Limb (tissue), 2 donors: ENCODE measurements at regions not wholly inside any gene's neighbourhood (a gene's known extent, or its start where the extent isn't known, plus 50 kb on each side); places are given as distances from the start of the nearest gene placed in this dataset.
A peak's percentile ranks its signal among the peaks of the same experiment; 100 is the strongest.

Source experiments
- DNase-seq, 2 donors: peaks; one replicate each; pipeline ENCODE4 v3.0.0-alpha.2; 2016; ENCODE audit errors: extremely low spot score in 2 of 2

DNA sequence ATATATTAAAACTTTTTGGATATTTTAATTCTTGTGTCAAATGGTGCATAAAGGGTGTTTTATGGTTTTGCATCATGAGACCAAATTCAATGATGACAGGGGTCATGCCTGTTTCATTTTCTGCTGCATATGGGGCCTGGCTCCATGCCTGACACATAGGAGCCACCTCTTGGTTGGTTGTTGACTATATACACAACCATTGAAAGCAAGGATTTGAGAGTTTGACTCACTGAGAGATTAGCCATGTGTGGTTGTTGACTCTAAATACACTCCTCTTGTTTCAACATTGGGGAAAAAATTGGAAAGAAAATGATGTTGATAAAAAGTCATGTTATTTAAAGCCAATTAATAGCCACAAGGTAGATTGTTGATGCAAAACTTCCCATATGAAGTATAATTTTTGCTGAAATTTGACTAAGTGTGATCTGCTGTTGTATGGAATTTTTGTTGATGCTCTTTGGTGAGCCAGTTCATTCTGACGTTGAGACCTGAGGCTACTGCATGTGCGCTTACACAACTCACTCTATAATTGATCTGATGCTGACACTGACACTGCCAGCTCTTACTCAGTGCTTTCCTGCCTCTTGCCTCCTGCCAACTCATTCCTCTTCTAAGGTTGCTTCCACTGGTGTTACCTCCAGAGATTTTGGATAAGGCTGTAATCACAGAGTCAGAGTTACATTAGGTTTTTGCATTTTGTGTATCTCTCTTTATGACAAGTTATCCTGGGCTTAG lies 446.2 kb upstream of the SLC14A2 start:
- DNase-seq = no peak

DNA sequence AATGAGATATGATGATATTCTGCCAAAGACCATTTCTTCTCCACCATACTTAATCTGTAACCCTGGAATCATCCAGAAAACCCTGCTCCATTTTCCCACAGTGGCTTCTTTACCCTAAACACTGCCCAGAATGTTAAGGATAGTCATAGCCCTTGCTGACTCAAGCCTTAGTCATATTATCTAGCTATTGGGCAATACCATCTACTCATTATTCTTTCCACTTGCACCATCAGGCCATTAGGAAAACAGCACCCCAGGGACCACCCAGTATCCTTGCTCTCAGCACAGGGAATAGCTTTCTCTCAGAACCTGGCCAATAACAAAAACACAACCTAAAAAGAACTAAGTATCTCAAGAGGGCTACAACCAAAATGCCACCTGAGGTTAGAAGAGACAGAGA lies 445.7 kb upstream of the SLC14A2 start:
- no peak for DNase-seq

DNA sequence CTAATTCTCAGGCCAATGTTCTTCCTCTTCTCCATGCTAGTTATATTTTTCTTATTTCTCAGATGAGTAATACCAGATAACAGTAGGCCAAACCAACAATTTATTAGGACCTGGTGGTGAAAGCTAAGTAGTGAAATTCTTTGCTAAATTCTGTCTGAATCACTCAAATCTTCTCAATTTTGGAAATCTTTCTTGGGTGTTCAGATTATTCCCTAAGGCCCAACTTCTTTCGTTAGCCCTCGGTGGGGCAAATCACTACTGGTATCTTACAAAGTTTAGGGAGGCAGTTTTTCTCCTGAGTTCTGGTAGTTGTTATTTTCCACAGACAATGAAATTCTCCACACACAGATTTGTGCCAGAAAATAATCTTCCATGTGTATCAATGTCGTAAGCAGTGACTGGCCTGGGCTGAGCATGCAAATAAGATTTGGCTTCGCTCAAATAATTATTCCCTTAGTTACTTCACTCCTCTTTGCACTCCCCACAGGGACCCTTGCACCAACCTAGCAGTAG lies 443.5 kb upstream of the SLC14A2 start:
- no peak for DNase-seq

DNA sequence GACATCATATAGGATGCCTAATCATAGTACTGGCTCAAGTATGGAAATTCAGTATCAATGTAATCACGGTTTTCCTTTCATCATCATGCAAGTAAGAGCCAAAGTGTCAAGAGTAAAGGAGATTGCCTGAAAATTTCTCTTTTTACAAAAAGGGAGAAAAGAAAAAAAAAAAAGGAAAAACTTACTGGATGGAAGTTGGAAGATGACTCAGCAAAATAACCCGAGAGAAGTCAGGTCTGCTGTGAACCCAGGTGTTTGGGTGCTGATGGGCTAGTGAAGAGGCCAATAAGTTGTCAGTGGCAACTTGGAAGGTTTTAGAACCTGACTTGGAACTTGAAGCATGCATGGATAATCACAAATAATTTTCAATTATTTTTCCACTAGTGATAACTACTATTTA lies 441.9 kb upstream of the SLC14A2 start:
- DNase-seq = no peak

DNA sequence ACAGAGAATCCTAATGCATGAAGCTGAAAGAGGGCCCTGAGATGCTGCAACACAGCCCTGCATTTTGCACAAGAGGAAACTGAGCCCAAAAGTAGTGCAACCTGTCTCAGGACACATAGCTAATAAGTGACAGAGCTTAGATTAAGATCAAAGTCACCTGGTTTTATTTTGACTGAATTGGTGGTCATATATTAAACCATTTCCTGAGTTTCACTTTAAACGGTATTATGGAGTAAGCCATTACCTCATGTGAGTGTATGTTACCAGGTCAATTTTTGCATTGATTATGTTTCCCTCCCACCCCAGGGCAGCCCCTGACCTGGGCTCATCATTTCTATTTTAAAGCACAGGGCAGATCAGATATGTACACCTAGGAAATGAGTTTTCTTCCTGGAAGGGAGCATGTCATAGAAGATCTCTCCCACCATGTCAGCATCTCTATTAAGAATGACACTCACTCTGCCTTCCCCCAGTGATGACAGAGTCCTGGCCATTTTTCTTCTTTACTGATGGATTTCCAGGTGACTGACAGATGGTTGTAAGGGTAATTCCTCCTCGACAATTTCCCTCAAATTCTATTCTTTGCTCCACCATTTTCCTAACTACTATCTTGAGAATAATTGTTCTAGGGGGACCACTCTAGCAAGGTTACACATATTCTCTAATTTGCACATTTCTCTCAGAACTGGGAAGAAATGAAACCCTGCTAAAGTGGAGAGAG lies 441.3 kb upstream of the SLC14A2 start:
- no peak for DNase-seq

DNA sequence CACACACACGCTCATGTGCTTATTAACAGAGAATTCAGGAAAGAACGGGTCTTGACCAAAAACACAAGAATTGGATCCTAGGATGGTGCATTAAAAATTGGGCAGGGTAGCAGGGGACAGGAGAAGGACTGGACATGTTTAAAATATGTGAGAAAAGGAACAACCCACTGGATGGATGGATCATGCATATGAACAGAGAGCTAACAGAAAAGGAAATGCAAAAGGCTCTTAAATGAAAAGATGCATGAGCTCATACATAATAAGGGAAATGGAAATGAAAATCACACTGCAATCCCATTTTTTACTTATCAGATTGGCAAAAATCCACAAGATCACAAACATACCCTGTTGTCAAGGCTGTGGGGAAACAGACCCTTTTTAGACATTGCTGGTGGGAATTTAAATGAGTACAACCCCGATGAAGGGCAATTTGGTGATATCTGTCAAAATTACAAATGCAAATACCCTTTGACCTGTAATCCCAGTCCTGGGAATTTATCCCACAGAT lies 440.6 kb upstream of the SLC14A2 start:
- DNase-seq = no peak

DNA sequence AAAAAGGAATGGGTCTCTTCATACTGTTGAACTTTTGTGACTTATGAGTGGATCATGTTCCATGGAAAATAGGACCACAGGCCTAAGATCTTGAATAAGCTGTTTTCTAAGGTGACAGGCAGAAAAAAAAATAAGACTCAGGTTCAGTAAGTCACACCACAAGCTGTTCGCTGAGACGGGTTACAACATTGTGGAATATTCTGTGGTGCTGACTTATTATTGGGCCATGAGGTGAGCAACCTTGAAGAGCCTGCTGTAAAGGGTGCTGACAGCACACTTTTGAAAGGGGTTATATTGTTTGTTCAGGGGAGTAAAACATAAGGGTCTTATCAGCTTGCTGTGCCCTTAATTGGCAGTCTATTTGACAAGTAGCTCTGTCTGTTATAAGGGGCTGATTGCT lies 439.8 kb upstream of the SLC14A2 start:
- DNase-seq = no peak

DNA sequence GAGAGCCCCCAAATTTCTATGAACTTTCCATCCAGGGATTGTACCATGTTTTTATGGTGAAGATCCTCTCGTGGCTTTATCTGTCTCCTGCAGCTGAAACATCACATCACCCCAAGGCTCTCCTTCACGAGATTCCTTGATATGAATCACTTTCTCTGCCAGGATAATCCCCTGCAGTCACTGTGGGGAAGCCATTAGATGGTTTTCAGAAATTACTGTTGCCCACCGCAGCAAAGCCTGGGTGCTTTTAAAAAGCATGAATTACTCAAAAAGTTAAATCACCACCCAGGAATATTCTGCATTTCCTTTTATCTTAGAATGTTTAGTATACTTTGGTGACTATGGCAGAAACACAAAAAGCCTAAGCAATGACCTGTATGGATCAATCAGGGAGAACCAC lies 428.4 kb upstream of the SLC14A2 start:
- no peak for DNase-seq

DNA sequence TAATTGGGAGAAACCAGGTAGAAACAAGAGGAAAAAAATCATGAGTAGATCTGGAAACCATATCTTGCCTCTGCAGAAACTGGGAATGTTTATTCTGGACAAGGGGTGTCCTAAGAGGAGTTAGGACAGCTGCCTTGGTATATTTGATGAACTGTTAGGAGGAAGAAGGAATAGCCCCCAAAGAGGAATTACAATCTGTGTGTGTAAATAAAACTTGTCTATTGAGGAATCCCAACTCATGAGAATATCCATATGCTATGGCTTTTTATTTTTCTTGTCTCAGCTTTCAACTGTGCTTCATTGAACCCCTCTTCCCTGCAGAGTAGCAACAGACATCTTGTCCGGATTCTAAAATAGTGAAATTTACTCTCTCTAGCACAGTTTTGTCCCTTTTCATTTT lies 423.5 kb upstream of the SLC14A2 start:
- no peak for DNase-seq

DNA sequence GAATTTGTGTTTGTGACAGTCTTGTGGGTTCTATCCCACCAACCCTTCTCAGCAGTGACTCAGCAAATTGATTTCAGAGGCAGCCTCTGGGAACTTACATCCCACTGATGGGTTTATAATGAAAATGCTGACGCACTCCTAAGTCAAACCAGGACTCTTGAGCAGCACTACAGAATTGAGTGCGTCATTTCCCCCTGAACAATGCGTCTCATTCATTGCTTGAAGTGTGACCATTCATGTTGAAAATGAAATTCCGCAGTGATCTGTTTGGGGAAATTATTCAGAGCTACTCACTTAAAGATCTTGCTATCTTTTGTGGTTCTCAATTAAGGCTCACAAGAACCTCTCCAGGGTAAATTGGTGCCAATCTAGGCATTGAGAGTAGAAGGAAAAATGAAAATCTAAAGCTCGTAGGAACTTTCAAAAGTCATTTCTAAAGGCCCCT lies 417.7 kb upstream of the SLC14A2 start:
- DNase-seq = no peak

DNA sequence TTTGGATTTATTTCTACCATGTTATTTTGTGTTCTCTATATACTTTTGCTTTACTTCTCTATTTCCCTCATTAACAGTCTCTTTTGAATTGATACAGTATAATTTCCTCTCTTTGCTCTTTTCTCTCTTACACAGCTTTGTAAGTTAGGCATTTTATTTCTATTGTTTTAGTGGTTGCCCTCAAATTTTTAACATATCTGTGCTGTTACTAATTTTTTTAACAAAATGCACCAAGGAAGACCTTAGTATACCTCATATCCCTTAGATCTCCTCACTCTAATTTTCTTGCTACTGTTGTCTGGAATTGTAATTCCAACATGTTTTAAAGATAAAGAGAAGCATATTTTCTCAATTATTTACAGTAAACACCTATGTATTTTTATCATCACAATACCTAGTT lies 416.8 kb upstream of the SLC14A2 start:
- no peak for DNase-seq

DNA sequence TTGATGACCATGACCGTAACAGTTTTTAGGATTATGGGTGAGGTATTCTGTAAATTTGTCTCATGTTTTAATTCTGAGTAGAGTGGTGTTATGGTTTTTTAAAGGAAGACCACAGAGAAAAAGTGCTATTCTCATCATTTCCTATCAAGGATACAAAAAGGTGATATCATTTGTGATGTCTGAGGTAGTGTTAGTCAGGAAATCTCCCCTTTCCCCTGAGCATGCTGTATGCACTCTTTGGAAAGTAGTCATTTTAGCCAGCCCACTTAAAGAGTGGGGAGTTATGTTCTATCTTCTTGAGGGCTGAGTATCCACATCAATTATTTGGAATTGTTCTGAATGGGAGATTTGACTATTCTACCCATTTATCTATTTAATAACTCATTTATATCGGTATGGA lies 414.2 kb upstream of the SLC14A2 start:
- no peak for DNase-seq

DNA sequence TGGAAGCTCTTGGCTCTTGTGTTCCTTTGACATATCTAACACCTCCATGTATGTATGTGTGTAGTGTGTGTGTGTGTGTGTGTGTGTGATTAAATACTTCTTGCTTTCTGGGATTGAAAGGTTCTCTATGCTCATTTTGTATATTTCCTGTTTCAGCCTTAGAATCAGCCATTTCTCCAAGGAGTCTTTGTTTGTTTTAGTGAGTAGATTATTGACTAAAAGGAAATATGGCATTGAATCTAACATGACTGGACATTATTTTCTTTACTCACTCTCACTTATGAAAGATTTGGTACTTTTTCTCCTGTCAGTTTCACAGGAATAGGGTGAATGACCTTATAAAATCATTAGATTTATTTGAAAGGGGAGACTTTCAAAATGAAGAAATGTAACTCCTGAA lies 413.8 kb upstream of the SLC14A2 start:
- no peak for DNase-seq

DNA sequence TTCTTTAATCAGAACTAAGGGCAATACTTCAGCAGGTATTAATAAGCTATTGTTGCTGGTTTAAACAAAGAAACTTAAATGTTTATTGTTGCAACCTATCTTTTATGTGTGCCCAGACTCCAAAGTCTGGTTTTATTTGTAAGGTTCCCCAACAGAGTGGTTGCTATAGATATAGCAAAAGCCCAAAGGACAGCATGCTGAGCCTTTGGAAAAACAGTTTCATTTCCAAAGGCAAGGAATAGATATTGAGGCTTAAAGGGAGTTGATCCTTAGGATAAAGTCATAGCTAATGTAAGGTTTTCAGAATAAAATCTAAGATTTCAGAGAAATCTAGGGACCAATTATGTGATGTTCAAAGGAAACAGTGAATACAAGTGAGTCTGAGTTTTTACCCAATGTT lies 413.2 kb upstream of the SLC14A2 start:
- DNase-seq = no peak

DNA sequence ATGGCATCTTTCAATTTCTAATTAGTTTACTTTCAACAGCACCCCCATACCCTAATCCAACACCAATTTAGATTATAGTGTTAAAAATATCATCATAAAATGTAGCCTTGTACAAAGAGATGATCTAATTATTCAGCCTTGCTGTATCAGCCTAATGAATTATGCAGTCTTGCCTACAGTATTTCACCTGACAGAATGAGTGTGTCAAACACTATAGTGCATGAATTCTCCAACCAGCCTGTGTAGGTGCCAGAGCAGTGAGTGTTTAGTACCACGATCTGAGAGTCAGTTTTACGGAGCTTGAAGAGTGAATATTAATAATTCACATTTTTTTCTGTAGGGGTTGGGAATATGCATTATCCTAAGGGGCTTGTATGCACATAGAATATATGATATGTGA lies 411.6 kb upstream of the SLC14A2 start:
- DNase-seq = no peak

DNA sequence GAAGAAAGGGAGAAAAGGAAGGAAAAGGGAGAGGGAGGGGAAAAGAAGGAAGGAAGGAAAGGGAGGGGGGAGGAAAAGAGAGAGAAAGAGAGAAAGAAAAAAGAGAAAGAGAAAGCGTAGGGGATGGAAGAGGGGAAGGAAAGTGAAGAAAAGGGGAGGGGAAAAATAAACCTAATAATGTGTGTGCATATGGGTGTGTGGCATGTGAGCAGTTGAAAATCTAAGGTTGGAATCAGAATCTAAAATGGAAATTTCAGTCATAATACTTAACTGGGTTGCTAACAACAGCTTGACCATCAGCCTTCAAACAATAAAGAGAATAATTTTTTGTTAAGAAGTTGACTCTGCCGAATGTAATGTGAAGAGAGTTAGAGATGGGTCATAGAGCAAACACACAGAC lies 407.9 kb upstream of the SLC14A2 start:
- no peak for DNase-seq

DNA sequence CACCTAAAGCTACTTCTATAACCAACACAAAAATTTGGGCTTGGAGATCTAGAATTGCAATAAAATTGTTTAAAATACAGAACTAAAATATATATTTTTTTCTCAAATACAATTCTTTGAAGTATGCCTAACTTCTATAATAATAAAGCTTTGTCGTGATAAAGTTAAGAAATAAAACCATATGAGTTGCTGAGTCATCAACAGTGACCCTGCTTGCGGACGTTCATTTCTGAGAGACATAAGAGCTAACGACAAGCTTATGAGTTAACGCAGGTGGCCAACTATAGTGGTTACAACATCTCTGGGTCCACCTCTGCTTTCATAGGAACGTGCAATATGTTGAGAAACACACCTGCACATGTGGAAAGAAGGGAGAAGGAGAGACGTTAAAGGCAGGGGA lies 407.1 kb upstream of the SLC14A2 start:
- no peak for DNase-seq

DNA sequence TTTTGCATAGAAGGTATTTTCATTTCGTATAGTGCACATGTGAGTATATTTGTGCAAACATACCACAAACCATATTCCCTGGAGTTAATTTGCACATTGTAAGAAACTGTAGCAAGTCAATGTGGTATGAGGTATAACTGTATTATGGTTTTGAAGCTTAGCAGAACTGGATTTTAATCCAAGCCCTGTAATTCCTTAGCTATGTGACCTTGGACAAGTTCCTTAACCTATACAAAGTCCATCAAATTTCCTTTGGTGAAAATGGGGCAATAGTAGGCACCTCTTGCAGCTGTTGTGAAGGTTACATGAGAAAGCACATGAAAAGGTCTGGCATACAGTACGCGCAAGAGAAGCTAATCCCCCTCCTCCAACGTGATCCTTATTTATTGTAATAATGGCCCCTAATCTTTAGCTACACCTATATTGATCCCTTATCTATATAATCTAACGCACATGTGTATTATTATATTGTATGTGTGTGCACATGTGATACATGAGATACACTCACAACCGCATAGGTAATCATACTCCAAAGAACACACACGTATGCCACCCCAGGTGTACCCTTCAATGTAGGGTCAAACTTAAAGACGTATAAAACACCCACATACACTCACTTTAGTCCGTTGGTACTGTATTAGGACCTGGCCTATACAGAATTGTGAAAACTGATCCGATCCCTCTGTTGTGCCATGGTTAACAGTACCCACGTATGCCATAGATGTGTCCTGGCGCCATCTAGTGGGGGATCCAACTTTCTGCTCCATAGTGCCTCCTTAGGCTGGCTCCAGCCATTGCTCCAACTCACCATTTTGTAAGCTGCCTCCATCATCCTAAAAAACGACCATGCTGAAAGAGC lies 402.9 kb upstream of the SLC14A2 start:
- DNase-seq = peak in 1 of 2 donors; percentile 48

DNA sequence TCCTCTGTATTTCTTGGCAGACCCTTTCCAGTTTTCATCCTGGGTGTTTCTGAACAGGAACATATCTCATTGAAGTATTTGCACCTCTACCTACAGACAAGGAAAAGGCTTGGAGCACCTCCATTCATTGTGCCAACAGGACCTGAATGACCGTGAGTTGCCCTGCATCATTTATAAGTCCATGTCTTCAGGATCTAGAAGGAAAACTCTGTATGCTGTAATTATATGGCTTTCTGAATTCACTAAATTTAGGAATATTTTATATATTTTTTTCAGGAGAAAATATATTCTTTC lies 402.3 kb upstream of the SLC14A2 start:
- no peak for DNase-seq

DNA sequence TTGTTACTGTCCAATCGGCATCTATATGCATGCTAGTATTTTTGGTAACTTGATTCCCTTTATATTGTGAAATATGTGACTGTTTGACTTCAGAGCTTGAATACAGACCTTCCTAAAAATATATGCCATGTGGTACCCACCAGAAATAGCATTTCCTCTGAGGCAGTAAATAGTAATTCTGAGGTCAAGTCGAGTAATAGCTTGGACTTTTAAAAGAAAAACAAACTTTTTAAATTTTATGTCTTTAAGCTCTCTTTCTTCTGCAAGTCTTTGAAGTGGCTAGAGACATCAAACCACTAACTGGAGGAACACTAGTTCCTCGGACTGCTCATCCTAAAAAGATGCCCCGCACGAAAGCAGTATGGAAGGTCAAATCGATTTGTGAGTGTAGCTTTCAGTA lies 396.8 kb upstream of the SLC14A2 start:
- DNase-seq = no peak

DNA sequence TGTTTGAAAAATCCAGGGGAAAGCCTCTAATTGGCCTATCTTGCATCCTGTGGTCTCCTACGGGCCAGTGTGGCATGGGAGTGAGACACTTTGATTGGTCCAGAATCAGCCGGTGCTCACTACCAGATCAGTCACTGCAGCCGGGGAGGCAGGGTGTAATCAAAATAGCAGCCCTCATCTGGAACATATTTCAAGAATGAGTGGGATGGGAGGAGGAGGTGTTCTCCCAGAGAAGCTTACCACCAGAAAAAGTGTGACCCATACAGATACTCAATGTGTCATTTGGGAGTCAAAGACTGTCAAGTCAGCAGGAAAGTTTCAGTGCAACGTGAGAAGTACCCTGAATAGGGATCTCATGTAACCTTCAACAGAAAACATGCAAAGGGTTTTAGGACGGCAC lies 393.9 kb upstream of the SLC14A2 start:
- DNase-seq = no peak

DNA sequence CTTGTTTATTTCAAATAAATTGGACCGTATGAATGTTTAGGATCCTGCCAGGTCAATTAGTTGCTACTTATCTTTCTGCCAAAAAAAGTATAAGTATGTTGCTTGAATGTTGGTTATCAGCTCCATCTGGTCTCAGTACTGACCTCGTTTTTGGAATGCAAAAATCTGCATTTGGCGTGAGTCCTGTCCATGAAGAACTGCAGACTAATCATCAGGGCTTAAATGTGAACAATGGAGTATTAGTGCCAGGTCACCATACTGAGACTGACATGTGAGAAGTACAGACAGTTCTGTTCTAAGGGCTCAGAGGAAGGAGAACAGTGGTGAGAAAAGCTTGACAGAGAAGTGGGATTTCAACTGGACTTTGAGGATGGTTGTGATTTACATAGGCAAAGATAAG lies 393.1 kb upstream of the SLC14A2 start:
- no peak for DNase-seq
